Hepatocyte (in vitro differentiated cells): ENCODE measurements at regions not wholly inside any gene's neighbourhood (a gene's known extent, or its start where the extent isn't known, plus 50 kb on each side); places are given as distances from the start of the nearest gene placed in this dataset.

ENCODE experiments used
- EZH2 ChIP-seq: fragments of 200-600 bp; sonication (generic); IDR thresholded peaks from 2 replicates; pipeline ENCODE4 v1.6.1; 2016; ENCODE audit warnings: antibody characterized with exemption, mild to moderate bottlenecking, borderline replicate concordance
- TF ChIP-seq, protein P1 (sequence below): fragments of 200-600 bp; sonication (generic); IDR thresholded peaks from 2 replicates; pipeline ENCODE4 v1.5.1; 2016; ENCODE audit warnings: antibody characterized with exemption, mild to moderate bottlenecking; ENCODE audit not compliant: poor library complexity

DNA sequence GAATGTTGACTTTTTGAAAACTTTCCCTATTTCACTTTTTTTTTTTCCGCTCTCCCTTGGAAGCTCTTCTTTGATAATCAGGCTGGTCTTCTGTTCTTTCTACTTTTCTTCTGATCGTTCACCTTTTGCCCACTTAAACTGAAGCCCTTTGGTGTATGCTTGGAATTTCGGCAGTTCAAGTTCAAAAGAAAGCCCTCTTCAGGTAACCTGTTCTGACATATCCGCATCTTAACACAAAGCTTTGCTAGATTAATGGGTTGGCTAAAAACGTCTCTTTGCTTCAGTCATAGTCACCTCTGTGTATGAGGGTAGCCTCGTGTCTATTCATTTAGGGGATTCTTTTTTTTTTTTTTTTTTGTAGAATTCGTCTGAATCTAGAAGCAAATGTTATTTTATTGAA, 1115.8 kb upstream of the RBFOX1 start:
- TF ChIP-seq, protein P1, sequence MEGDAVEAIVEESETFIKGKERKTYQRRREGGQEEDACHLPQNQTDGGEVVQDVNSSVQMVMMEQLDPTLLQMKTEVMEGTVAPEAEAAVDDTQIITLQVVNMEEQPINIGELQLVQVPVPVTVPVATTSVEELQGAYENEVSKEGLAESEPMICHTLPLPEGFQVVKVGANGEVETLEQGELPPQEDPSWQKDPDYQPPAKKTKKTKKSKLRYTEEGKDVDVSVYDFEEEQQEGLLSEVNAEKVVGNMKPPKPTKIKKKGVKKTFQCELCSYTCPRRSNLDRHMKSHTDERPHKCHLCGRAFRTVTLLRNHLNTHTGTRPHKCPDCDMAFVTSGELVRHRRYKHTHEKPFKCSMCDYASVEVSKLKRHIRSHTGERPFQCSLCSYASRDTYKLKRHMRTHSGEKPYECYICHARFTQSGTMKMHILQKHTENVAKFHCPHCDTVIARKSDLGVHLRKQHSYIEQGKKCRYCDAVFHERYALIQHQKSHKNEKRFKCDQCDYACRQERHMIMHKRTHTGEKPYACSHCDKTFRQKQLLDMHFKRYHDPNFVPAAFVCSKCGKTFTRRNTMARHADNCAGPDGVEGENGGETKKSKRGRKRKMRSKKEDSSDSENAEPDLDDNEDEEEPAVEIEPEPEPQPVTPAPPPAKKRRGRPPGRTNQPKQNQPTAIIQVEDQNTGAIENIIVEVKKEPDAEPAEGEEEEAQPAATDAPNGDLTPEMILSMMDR: no peak
- no peak for TF ChIP-seq EZH2
